Neural progenitor cell (in vitro differentiated cells): ENCODE measurements at regions not wholly inside any gene's neighbourhood (a gene's known extent, or its start where the extent isn't known, plus 50 kb on each side); places are given as distances from the start of the nearest gene placed in this dataset.

Source experiments
- CTCF ChIP-seq: fragments of 200-600 bp; sonication (generic); IDR thresholded peaks from 2 replicates; pipeline ENCODE4 v1.5.1; 2017; ENCODE audit warnings: antibody characterized with exemption, mild to moderate bottlenecking
- EZH2 ChIP-seq: fragments of 200-600 bp; sonication (generic); IDR thresholded peaks from 2 replicates; pipeline ENCODE4 v1.6.1; 2017; ENCODE audit warnings: antibody characterized with exemption, mild to moderate bottlenecking, moderate library complexity
- EZH2phosphoT487 ChIP-seq: fragments of 200-600 bp; sonication (generic); IDR thresholded peaks from 2 replicates; pipeline ENCODE4 v1.6.1; 2017; ENCODE audit warnings: antibody characterized with exemption

- TF ChIP-seq CTCF (no peak), EZH2 (no peak), EZH2phosphoT487 (no peak)
Observed at GRCh38 chr6:148258868-148259267, 83.8 kb upstream of the SASH1 start.
